GM04503 (cell line): ENCODE measurements at regions not wholly inside any gene's neighbourhood (a gene's known extent, or its start where the extent isn't known, plus 50 kb on each side); places are given as distances from the start of the nearest gene placed in this dataset.

Experiments
- DNase-seq: peaks from one replicate; pipeline ENCODE4 v3.0.0-alpha.2; 2012; ENCODE audit warnings: low read depth

- no peak for DNase-seq
Measured at GRCh38 chr5:110032376-110032775, 342.6 kb downstream of the MAN2A1 start.

- no peak for DNase-seq
Measured at GRCh38 chr5:110034056-110034600, 344.4 kb downstream of the MAN2A1 start.

- peak; percentile 36 for DNase-seq
Measured at GRCh38 chr5:110038297-110038997, 348.7 kb downstream of the MAN2A1 start.

GRCh38 chr5:110040178-110040577 is 350.5 kb downstream of the MAN2A1 start:
- no peak for DNase-seq

- DNase-seq: no peak
Measured at GRCh38 chr5:110043025-110043424, 353.3 kb downstream of the MAN2A1 start.

- no peak for DNase-seq
Measured at GRCh38 chr5:110045158-110045557, 355.4 kb downstream of the MAN2A1 start.

GRCh38 chr5:110048491-110048890 is 358.8 kb downstream of the MAN2A1 start:
- DNase-seq: no peak

GRCh38 chr5:110049816-110050215 is 360.1 kb downstream of the MAN2A1 start:
- DNase-seq: no peak

GRCh38 chr5:110050640-110051345 is 361.1 kb downstream of the MAN2A1 start:
- no peak for DNase-seq

GRCh38 chr5:110053205-110053604 is 363.5 kb downstream of the MAN2A1 start:
- DNase-seq: no peak

GRCh38 chr5:110053824-110054223 is 364.1 kb downstream of the MAN2A1 start:
- no peak for DNase-seq

GRCh38 chr5:110054240-110054639 is 364.5 kb downstream of the MAN2A1 start:
- no peak for DNase-seq

GRCh38 chr5:110055302-110055701 is 365.6 kb downstream of the MAN2A1 start:
- DNase-seq: peak; percentile 18

- no peak for DNase-seq
Measured at GRCh38 chr5:110056580-110057114, 366.9 kb downstream of the MAN2A1 start.

GRCh38 chr5:110058175-110058574 is 368.4 kb downstream of the MAN2A1 start:
- DNase-seq: no peak

- DNase-seq: no peak
Measured at GRCh38 chr5:110062246-110062645, 372.5 kb downstream of the MAN2A1 start.

GRCh38 chr5:110063640-110064602 is 374.2 kb downstream of the MAN2A1 start:
- no peak for DNase-seq

GRCh38 chr5:110064603-110065268 is 375.0 kb downstream of the MAN2A1 start:
- no peak for DNase-seq

- DNase-seq: no peak
Measured at GRCh38 chr5:110070836-110071235, 381.1 kb downstream of the MAN2A1 start.

- no peak for DNase-seq
Measured at GRCh38 chr5:110072651-110073050, 382.9 kb downstream of the MAN2A1 start.

GRCh38 chr5:110073534-110073933 is 383.8 kb downstream of the MAN2A1 start:
- DNase-seq: no peak
